NOMO-1 (cell line): ENCODE measurements at regions not wholly inside any gene's neighbourhood (a gene's known extent, or its start where the extent isn't known, plus 50 kb on each side); places are given as distances from the start of the nearest gene placed in this dataset.

Experiments used
- DNase-seq, 2 experiments: peaks; one replicate each; lab custom pipeline; 2025; ENCODE audit not compliant: unreplicated experiment in 2 of 2; lab: John Stamatoyannopoulos, UW

GRCh38 chr1:55860798-55861519 is 645.8 kb upstream of the USP24 start:
- no peak for DNase-seq

GRCh38 chr1:55860326-55860725 is 645.2 kb upstream of the USP24 start:
- DNase-seq, result no peak

GRCh38 chr1:55854911-55855310 is 639.7 kb upstream of the USP24 start:
- DNase-seq, result no peak

GRCh38 chr1:55848906-55849305 is 633.7 kb upstream of the USP24 start:
- no peak for DNase-seq

GRCh38 chr1:55846051-55846450 is 630.9 kb upstream of the USP24 start:
- no peak for DNase-seq

- DNase-seq, result no peak
Measured at GRCh38 chr1:55844322-55844721, 629.2 kb upstream of the USP24 start.

GRCh38 chr1:55839626-55840025 is 624.5 kb upstream of the USP24 start:
- DNase-seq, result no peak

- DNase-seq, result no peak
Measured at GRCh38 chr1:55839221-55839620, 624.1 kb upstream of the USP24 start.

GRCh38 chr1:55836086-55836485 is 620.9 kb upstream of the USP24 start:
- DNase-seq, result no peak

- no peak for DNase-seq
Measured at GRCh38 chr1:55833529-55834091, 618.4 kb upstream of the USP24 start.

- DNase-seq, result no peak
Measured at GRCh38 chr1:55831759-55832158, 616.6 kb upstream of the USP24 start.

GRCh38 chr1:55828044-55828443 is 612.9 kb upstream of the USP24 start:
- no peak for DNase-seq

- no peak for DNase-seq
Measured at GRCh38 chr1:55827350-55827749, 612.2 kb upstream of the USP24 start.

- no peak for DNase-seq
Measured at GRCh38 chr1:55826381-55827080, 611.4 kb upstream of the USP24 start.

GRCh38 chr1:55825461-55825860 is 610.3 kb upstream of the USP24 start:
- DNase-seq, result no peak

GRCh38 chr1:55824251-55824640 is 609.1 kb upstream of the USP24 start:
- DNase-seq, result no peak

- no peak for DNase-seq
Measured at GRCh38 chr1:55823541-55824250, 608.5 kb upstream of the USP24 start.

GRCh38 chr1:55822891-55823290 is 607.7 kb upstream of the USP24 start:
- DNase-seq, result no peak

GRCh38 chr1:55821234-55821633 is 606.1 kb upstream of the USP24 start:
- no peak for DNase-seq

- DNase-seq, result no peak
Measured at GRCh38 chr1:55820501-55820900, 605.3 kb upstream of the USP24 start.

- DNase-seq, result no peak
Measured at GRCh38 chr1:55819011-55819410, 603.8 kb upstream of the USP24 start.
